ENCODE measurements at regions not wholly inside any gene's neighbourhood (a gene's known extent, or its start where the extent isn't known, plus 50 kb on each side); places are given as distances from the start of the nearest gene placed in this dataset.

DNA sequence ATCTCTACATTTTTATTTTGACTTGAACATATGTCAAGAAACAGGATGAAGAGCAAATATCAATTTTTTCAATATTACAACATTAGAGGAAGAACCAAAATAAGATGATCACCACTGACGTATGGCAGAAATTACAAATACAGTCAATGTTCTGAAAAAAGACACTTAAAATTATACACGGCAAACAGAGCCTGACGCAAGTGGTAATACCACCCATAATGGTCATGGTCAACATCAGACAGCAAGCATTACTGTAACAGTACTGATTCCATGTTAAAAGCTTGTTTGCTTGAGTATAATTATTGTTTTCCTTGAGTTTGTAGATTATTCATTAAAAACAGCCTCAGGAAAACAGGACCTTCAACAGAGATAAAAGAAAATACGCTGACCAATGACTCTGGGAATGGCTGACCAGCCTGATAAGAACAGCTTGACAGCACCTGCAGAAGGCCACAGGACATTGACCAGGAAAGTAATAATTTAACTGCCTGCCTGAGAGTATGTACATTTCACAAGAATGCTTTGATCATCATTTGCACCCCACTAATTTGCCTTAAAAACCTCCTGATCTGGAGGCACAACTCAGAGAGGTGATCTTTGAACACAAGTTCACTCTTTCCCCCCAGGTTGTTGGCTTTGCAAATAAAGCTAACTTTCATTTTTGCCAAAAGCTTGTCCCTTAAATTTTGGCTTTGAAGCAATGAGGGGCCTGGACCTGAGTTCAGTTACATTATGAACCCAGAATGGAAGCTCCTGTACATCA, 187.3 kb downstream of the IPO8 start:
- Histone ChIP-seq H3K9me3 (ENCODE audit: control insufficient read depth in 4 of 4, low read length in 3 of 4) (no peaks in the 10 kb centered on the region), H3K27me3 (ENCODE audit: control insufficient read depth in 4 of 4, insufficient read depth in 4 of 4, low read length in 3 of 4) (no peaks in the 10 kb centered on the region), H3K9ac (ENCODE audit: low read depth in 1 of 2, low read length in 2 of 2) (no peak overlapping the region), H3K4me1 (ENCODE audit: control insufficient read depth in 4 of 4, insufficient read depth in 4 of 4, low read length in 3 of 4) (peaks cover 2 to 45% (median 37%) of the 10 kb centered on the region in 4 donors), H3K36me3 (ENCODE audit: control insufficient read depth in 4 of 4, insufficient read depth in 3 of 4, low read depth in 1 of 4, low read length in 3 of 4) (no peaks in the 10 kb centered on the region), H3K4me3 (ENCODE audit: low read depth in 1 of 3, low read length in 3 of 3) (no peak overlapping the region), H3K27ac (ENCODE audit: low read depth in 1 of 2, low read length in 2 of 2) (peak overlapping the region; percentile 8 to 63)
- TF ChIP-seq, protein P1, sequence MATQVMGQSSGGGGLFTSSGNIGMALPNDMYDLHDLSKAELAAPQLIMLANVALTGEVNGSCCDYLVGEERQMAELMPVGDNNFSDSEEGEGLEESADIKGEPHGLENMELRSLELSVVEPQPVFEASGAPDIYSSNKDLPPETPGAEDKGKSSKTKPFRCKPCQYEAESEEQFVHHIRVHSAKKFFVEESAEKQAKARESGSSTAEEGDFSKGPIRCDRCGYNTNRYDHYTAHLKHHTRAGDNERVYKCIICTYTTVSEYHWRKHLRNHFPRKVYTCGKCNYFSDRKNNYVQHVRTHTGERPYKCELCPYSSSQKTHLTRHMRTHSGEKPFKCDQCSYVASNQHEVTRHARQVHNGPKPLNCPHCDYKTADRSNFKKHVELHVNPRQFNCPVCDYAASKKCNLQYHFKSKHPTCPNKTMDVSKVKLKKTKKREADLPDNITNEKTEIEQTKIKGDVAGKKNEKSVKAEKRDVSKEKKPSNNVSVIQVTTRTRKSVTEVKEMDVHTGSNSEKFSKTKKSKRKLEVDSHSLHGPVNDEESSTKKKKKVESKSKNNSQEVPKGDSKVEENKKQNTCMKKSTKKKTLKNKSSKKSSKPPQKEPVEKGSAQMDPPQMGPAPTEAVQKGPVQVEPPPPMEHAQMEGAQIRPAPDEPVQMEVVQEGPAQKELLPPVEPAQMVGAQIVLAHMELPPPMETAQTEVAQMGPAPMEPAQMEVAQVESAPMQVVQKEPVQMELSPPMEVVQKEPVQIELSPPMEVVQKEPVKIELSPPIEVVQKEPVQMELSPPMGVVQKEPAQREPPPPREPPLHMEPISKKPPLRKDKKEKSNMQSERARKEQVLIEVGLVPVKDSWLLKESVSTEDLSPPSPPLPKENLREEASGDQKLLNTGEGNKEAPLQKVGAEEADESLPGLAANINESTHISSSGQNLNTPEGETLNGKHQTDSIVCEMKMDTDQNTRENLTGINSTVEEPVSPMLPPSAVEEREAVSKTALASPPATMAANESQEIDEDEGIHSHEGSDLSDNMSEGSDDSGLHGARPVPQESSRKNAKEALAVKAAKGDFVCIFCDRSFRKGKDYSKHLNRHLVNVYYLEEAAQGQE (IDR thresholded peaks at IDR 0.05): peak; percentile 47
- TF ChIP-seq JUND (IDR thresholded peaks at IDR 0.05): peak; percentile 49 to 61
- TF ChIP-seq RXRA (IDR thresholded peaks at IDR 0.05): peak; percentile 85 to 86
- peak; percentile 89 for TF ChIP-seq YY1 (IDR thresholded peaks at IDR 0.05)
- TF ChIP-seq FOXA1 (IDR thresholded peaks at IDR 0.05): peak; percentile 30
- peak; percentile 42 to 58 for TF ChIP-seq RAD21 (IDR thresholded peaks at IDR 0.05)
- TF ChIP-seq, protein P2, sequence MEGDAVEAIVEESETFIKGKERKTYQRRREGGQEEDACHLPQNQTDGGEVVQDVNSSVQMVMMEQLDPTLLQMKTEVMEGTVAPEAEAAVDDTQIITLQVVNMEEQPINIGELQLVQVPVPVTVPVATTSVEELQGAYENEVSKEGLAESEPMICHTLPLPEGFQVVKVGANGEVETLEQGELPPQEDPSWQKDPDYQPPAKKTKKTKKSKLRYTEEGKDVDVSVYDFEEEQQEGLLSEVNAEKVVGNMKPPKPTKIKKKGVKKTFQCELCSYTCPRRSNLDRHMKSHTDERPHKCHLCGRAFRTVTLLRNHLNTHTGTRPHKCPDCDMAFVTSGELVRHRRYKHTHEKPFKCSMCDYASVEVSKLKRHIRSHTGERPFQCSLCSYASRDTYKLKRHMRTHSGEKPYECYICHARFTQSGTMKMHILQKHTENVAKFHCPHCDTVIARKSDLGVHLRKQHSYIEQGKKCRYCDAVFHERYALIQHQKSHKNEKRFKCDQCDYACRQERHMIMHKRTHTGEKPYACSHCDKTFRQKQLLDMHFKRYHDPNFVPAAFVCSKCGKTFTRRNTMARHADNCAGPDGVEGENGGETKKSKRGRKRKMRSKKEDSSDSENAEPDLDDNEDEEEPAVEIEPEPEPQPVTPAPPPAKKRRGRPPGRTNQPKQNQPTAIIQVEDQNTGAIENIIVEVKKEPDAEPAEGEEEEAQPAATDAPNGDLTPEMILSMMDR (IDR thresholded peaks at IDR 0.05; ENCODE audit: low read depth, low read length, missing input control): no peak
- TF ChIP-seq GABPA (IDR thresholded peaks at IDR 0.05 in 1 of 2, conservative IDR thresholded peaks at IDR 0.05 in 1 of 2): no peak
- TF ChIP-seq NR2F2 (IDR thresholded peaks at IDR 0.05): no peak
- TF ChIP-seq, protein P3, sequence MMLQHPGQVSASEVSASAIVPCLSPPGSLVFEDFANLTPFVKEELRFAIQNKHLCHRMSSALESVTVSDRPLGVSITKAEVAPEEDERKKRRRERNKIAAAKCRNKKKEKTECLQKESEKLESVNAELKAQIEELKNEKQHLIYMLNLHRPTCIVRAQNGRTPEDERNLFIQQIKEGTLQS (IDR thresholded peaks at IDR 0.05): no peak
- TF ChIP-seq SP1 (IDR thresholded peaks at IDR 0.05): peak; percentile 86
- TF ChIP-seq, protein P4, sequence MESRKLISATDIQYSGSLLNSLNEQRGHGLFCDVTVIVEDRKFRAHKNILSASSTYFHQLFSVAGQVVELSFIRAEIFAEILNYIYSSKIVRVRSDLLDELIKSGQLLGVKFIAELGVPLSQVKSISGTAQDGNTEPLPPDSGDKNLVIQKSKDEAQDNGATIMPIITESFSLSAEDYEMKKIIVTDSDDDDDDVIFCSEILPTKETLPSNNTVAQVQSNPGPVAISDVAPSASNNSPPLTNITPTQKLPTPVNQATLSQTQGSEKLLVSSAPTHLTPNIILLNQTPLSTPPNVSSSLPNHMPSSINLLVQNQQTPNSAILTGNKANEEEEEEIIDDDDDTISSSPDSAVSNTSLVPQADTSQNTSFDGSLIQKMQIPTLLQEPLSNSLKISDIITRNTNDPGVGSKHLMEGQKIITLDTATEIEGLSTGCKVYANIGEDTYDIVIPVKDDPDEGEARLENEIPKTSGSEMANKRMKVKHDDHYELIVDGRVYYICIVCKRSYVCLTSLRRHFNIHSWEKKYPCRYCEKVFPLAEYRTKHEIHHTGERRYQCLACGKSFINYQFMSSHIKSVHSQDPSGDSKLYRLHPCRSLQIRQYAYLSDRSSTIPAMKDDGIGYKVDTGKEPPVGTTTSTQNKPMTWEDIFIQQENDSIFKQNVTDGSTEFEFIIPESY (IDR thresholded peaks at IDR 0.05): peak; percentile 29
- TF ChIP-seq HNF4A (conservative IDR thresholded peaks at IDR 0.05): peak; percentile 93 to 96
- no peak for TF ChIP-seq TAF1 (conservative IDR thresholded peaks at IDR 0.05)
- peak; percentile 64 for TF ChIP-seq FOXA2 (IDR thresholded peaks at IDR 0.05)
- TF ChIP-seq, protein P5, sequence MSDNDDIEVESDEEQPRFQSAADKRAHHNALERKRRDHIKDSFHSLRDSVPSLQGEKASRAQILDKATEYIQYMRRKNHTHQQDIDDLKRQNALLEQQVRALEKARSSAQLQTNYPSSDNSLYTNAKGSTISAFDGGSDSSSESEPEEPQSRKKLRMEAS (IDR thresholded peaks at IDR 0.05): peak; percentile 43
- TF ChIP-seq EGR1 (IDR thresholded peaks at IDR 0.05; ENCODE audit: low read depth in 2 of 2): no peak
- peak; percentile 77 for TF ChIP-seq HNF4G (IDR thresholded peaks at IDR 0.05)
- no peak for DNase-seq (ENCODE audit: low spot score)
- 37% methylated on average over 4 of the region's 4 CpGs for WGBS
